K562 (cell line): ENCODE measurements at regions not wholly inside any gene's neighbourhood (a gene's known extent, or its start where the extent isn't known, plus 50 kb on each side); places are given as distances from the start of the nearest gene placed in this dataset.

Source experiments
- BRCA1 ChIP-seq, 2 experiments: fragments of 450-650 bp in 1 of 2; sonication (generic) in 1 of 2; formaldehyde crosslinking in 1 of 2; IDR thresholded peaks; 2 replicates each; pipeline versions ENCODE4 v1.5.0 to v1.6.1; 2017 to 2020; ENCODE audit warnings: mild to moderate bottlenecking in 1 of 2, missing genetic modification reagents in 1 of 2
- NFXL1 ChIP-seq: fragments of 450-650 bp; formaldehyde crosslinking; IDR thresholded peaks from 2 replicates; pipeline ENCODE4 v1.4.0; 2021; ENCODE audit warnings: mild to moderate bottlenecking
- SUPT5H ChIP-seq: fragments of 450-650 bp; IDR thresholded peaks from 2 replicates; pipeline ENCODE4 v1.6.1; 2016
- YBX1 ChIP-seq: fragments of 450-650 bp; IDR thresholded peaks from 2 replicates; pipeline ENCODE4 v1.7.1; 2016; ENCODE audit warnings: mild to moderate bottlenecking
- ZC3H4 ChIP-seq: sonication (generic); formaldehyde crosslinking; IDR thresholded peaks from 2 replicates; pipeline ENCODE4 v1.9.0; 2021; ENCODE audit warnings: missing genetic modification reagents, borderline replicate concordance
- ZNF41 ChIP-seq: fragments of 250-450 bp; sonication (Bioruptor Pico); conservative IDR thresholded peaks from 2 replicates; pipeline ENCODE4 v1.4.0; 2020; ENCODE audit warnings: mild to moderate bottlenecking
- TF ChIP-seq, protein P1 (sequence below): fragments of 450-650 bp; formaldehyde crosslinking; IDR thresholded peaks from 2 replicates; pipeline ENCODE4 v1.4.0; 2022; ENCODE audit warnings: missing genetic modification characterization
- TF ChIP-seq, protein P2 (sequence below): sonication (generic); formaldehyde crosslinking; IDR thresholded peaks from 2 replicates; pipeline ENCODE4 v1.8.1; 2023; ENCODE audit warnings: missing genetic modification reagents, mild to moderate bottlenecking, borderline replicate concordance
- TF ChIP-seq, protein P3 (sequence below): fragments of 250-450 bp; sonication (Bioruptor Pico); IDR thresholded peaks from 2 replicates; pipeline ENCODE4 v1.9.0; 2021; ENCODE audit warnings: mild to moderate bottlenecking, inconsistent platforms

DNA sequence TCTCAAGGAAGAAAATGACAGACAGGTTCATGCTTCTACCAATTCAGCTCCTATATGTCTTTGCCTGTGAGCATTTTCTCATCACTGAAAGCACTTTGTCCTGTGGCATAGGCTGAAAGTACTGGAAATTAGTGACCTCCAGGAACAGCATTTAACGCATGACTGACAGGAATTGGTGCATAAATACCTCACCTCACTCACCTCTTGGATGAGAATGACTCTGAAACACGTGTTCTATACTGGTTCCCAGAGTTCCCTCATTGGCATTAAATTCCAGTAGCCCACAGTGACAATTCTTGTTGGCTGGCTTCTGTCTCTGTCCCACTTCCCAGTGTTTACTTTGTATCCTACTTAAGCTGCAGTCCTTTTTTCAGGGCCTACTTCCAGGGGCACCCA lies 83.4 kb upstream of the MAPRE2 start (continued):
- TF ChIP-seq, protein P1, sequence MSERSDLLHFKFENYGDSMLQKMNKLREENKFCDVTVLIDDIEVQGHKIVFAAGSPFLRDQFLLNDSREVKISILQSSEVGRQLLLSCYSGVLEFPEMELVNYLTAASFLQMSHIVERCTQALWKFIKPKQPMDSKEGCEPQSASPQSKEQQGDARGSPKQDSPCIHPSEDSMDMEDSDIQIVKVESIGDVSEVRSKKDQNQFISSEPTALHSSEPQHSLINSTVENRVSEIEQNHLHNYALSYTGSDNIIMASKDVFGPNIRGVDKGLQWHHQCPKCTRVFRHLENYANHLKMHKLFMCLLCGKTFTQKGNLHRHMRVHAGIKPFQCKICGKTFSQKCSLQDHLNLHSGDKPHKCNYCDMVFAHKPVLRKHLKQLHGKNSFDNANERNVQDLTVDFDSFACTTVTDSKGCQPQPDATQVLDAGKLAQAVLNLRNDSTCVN (CRISPR knock-in tag): no peak
- TF ChIP-seq, protein P2, sequence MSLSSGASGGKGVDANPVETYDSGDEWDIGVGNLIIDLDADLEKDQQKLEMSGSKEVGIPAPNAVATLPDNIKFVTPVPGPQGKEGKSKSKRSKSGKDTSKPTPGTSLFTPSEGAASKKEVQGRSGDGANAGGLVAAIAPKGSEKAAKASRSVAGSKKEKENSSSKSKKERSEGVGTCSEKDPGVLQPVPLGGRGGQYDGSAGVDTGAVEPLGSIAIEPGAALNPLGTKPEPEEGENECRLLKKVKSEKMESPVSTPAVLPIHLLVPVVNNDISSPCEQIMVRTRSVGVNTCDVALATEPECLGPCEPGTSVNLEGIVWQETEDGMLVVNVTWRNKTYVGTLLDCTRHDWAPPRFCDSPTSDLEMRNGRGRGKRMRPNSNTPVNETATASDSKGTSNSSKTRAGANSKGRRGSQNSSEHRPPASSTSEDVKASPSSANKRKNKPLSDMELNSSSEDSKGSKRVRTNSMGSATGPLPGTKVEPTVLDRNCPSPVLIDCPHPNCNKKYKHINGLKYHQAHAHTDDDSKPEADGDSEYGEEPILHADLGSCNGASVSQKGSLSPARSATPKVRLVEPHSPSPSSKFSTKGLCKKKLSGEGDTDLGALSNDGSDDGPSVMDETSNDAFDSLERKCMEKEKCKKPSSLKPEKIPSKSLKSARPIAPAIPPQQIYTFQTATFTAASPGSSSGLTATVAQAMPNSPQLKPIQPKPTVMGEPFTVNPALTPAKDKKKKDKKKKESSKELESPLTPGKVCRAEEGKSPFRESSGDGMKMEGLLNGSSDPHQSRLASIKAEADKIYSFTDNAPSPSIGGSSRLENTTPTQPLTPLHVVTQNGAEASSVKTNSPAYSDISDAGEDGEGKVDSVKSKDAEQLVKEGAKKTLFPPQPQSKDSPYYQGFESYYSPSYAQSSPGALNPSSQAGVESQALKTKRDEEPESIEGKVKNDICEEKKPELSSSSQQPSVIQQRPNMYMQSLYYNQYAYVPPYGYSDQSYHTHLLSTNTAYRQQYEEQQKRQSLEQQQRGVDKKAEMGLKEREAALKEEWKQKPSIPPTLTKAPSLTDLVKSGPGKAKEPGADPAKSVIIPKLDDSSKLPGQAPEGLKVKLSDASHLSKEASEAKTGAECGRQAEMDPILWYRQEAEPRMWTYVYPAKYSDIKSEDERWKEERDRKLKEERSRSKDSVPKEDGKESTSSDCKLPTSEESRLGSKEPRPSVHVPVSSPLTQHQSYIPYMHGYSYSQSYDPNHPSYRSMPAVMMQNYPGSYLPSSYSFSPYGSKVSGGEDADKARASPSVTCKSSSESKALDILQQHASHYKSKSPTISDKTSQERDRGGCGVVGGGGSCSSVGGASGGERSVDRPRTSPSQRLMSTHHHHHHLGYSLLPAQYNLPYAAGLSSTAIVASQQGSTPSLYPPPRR: no peak
- TF ChIP-seq ZC3H4 (CRISPR knock-in tag): no peak
- no peak for TF ChIP-seq NFXL1 (CRISPR knock-in tag)
- TF ChIP-seq, protein P3, sequence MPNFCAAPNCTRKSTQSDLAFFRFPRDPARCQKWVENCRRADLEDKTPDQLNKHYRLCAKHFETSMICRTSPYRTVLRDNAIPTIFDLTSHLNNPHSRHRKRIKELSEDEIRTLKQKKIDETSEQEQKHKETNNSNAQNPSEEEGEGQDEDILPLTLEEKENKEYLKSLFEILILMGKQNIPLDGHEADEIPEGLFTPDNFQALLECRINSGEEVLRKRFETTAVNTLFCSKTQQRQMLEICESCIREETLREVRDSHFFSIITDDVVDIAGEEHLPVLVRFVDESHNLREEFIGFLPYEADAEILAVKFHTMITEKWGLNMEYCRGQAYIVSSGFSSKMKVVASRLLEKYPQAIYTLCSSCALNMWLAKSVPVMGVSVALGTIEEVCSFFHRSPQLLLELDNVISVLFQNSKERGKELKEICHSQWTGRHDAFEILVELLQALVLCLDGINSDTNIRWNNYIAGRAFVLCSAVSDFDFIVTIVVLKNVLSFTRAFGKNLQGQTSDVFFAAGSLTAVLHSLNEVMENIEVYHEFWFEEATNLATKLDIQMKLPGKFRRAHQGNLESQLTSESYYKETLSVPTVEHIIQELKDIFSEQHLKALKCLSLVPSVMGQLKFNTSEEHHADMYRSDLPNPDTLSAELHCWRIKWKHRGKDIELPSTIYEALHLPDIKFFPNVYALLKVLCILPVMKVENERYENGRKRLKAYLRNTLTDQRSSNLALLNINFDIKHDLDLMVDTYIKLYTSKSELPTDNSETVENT: no peak
- no peak for TF ChIP-seq YBX1
- no peak for TF ChIP-seq SUPT5H
- TF ChIP-seq ZNF41 (CRISPR knock-in tag): no peak
- no peak for TF ChIP-seq BRCA1 (IDR thresholded peaks at IDR 0.05)
- TF ChIP-seq BRCA1 (CRISPR knock-in tag; IDR thresholded peaks at IDR 0.05): no peak
- TF ChIP-seq, all 486 proteins: peak for 0
